ENCODE measurements at regions not wholly inside any gene's neighbourhood (a gene's known extent, or its start where the extent isn't known, plus 50 kb on each side); places are given as distances from the start of the nearest gene placed in this dataset.

DNA sequence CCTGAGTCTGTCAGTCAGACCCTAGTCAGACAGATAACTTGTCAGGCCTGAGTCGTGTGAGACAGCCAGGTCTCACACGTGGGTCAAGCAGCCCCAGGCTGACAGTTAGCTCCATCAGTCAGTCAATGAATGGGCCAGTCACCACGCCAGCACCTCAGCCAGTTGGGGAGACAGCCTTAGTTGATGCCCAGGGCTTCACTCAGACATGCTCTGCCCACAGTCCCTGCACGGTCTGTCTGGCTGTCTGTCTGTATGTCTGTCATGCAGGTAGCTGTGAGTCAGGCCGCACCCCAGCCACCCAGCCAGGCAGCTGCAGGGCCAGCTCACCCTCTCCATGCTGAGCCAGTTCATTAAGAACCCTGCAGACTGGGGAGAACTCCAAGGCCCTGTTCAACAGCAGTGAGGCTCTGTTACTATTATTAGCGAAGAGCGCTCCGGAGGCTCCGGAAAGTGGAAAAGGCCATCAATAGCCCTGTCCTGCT is 141.1 kb upstream of the PCBD1 start:
- Histone ChIP-seq H3K4me3 (ENCODE audit: low read length) (no peak overlapping the region), H3K4me1 (ENCODE audit: insufficient read depth, low read length) (no peaks in the 10 kb centered on the region; the same call in 1 of the 2 replicates), H3K36me3 (ENCODE audit: insufficient read depth, low read length) (no peaks in the 10 kb centered on the region), H3K27ac (ENCODE audit: low read depth, low read length) (no peak overlapping the region), H3K9me3 (ENCODE audit: insufficient read depth, low read depth, low read length) (no peaks in the 10 kb centered on the region), H3K9ac (ENCODE audit: low read depth, low read length) (no peak overlapping the region), H3K27me3 (ENCODE audit: insufficient read depth, low read length) (no peaks in the 10 kb centered on the region)
- WGBS, result 88% methylated on average over 9 of the region's 9 CpGs

DNA sequence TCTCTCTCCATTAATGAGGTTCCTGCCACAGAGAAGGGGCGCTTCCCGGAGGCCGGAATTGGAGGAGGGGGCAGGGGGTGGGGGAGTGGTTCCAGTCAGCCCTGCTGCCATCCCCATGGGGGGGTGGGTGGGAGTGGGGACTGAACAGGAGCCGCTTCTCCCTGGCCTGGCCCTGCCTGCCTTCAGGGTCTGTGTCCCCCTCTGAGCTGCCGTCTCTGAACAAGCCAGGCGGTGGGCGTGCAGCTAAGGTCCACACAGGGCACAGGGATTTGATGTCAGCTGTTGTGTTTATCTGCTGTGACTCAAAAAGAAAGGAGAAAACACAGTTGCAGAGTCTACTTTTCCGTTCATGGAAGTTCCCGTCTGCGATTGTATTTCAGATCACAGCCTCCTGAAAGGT is 141.5 kb upstream of the PCBD1 start:
- Histone ChIP-seq H3K36me3 (ENCODE audit: insufficient read depth, low read length) (no peaks in the 10 kb centered on the region), H3K9ac (ENCODE audit: low read depth, low read length) (no peak overlapping the region), H3K9me3 (ENCODE audit: insufficient read depth, low read depth, low read length) (no peaks in the 10 kb centered on the region), H3K4me1 (ENCODE audit: insufficient read depth, low read length) (no peaks in the 10 kb centered on the region; the same call in 1 of the 2 replicates), H3K4me3 (ENCODE audit: low read length) (no peak overlapping the region), H3K27me3 (ENCODE audit: insufficient read depth, low read length) (no peaks in the 10 kb centered on the region), H3K27ac (ENCODE audit: low read depth, low read length) (no peak overlapping the region)
- 90% methylated on average over 7 of the region's 10 CpGs for WGBS

DNA sequence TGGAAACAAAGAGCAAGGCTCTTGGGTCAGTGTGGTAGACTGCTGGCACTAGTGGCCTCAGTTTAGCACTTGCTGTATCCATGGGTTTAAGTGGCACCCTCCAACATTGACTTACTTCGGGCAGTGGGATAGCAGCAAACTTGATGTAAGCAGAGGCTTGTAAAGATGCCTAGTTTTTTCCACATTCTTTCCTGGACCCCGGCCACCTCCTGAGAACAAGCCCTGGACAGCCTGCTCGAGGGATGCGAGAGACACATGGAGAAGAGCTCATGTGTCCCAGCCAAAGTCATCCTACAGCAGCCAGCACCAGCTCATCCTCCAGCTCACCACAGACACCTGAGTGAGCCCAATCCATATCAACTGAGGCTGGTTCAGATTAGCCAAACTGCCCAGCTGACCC is 142.7 kb upstream of the PCBD1 start:
- WGBS, result 96% methylated on average over 4 of the region's 4 CpGs
- Histone ChIP-seq H3K36me3 (ENCODE audit: insufficient read depth, low read length) (no peaks in the 10 kb centered on the region), H3K4me1 (ENCODE audit: insufficient read depth, low read length) (no peaks in the 10 kb centered on the region), H3K9ac (ENCODE audit: low read depth, low read length) (no peak overlapping the region), H3K4me3 (ENCODE audit: low read length) (no peak overlapping the region), H3K27ac (ENCODE audit: low read depth, low read length) (no peak overlapping the region), H3K9me3 (ENCODE audit: insufficient read depth, low read depth, low read length) (no peaks in the 10 kb centered on the region), H3K27me3 (ENCODE audit: insufficient read depth, low read length) (no peaks in the 10 kb centered on the region)

DNA sequence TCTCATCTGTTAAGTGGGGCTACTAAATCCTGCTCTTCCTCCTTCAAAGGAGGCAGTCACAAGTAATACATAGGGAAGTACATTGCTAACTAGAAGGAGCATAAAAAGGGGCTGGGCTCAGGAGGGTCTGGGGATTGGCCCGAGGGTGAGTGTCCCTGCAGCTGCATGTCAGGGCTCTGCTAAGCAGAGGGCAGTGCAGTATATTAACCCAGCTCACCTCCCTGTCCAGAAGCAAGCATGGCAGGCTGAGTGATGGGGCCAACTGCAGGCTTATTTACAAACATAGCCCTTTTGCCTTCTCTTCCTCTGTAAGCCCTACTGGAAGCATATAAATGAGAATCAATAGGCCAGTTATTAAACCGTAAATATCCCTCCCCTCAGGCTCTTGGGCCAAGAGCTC is 143.2 kb upstream of the PCBD1 start:
- H3K9ac ChIP-seq (ENCODE audit: low read depth, low read length), result no peak overlapping the region
- no peaks in the 10 kb centered on the region for H3K36me3 ChIP-seq (ENCODE audit: insufficient read depth, low read length)
- H3K4me3 ChIP-seq (ENCODE audit: low read length), result no peak overlapping the region
- H3K9me3 ChIP-seq (ENCODE audit: insufficient read depth, low read depth, low read length), result no peaks in the 10 kb centered on the region
- no peaks in the 10 kb centered on the region for H3K4me1 ChIP-seq (ENCODE audit: insufficient read depth, low read length)
- no peaks in the 10 kb centered on the region for H3K27me3 ChIP-seq (ENCODE audit: insufficient read depth, low read length)
- 68% methylated on average over 2 of the region's 2 CpGs for WGBS
- H3K27ac ChIP-seq (ENCODE audit: low read depth, low read length), result no peak overlapping the region

DNA sequence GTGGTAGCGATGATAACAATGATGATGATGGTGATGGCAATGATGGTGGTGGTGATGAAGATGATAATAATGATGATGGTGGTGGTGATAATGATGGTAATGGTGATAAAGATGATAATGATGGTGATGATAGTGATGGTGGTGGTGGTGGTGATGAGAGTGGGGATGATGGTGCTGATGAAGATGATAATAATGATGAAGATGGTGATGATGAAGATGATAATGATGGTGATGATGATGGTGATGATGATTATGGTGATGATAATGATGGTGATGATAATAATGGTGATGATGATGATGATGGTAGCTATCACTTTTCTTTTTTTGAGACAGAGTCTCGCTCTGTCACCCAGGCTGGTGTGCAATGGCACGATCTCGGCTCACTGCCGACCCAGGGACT is 144.5 kb upstream of the PCBD1 start:
- Histone ChIP-seq H3K36me3 (ENCODE audit: insufficient read depth, low read length) (no peaks in the 10 kb centered on the region), H3K27me3 (ENCODE audit: insufficient read depth, low read length) (no peaks in the 10 kb centered on the region), H3K9ac (ENCODE audit: low read depth, low read length) (no peak overlapping the region), H3K9me3 (ENCODE audit: insufficient read depth, low read depth, low read length) (no peaks in the 10 kb centered on the region), H3K27ac (ENCODE audit: low read depth, low read length) (no peak overlapping the region), H3K4me1 (ENCODE audit: insufficient read depth, low read length) (no peaks in the 10 kb centered on the region), H3K4me3 (ENCODE audit: low read length) (no peak overlapping the region)
- WGBS, result 96% methylated on average over 5 of the region's 5 CpGs

DNA sequence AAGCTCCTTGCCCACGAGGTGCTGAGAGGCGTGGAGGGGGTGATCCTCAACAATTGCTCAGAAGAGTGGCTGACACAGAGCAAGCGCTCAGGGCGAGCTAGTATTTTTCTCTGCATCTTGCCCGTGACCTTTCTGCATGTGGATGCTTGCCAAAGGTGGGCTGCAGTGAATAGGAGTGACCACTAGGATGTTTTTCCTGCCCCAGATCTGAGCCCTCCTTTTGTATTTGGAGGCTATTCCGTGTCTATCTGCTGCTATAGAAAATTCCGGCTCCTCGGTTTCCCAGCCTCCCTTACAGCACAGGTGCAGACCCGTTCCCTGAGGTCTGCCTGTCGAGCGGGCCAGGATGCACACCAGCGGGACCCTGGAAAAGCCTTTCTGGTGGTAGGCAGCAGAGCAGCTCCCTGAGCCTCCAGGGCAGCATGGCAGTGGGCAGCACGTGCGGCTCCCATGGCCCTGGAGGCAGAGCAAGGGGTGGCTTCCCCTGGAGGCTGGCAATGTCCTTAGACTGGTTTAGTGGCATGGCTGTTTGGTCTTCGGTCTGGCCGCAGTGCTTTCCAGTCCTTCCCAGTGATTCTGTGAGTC is 145.1 kb upstream of the PCBD1 start:
- H3K36me3 ChIP-seq (ENCODE audit: insufficient read depth, low read length), result no peaks in the 10 kb centered on the region
- 87% methylated on average over 16 of the region's 16 CpGs for WGBS
- H3K27me3 ChIP-seq (ENCODE audit: insufficient read depth, low read length), result no peaks in the 10 kb centered on the region
- H3K4me1 ChIP-seq (ENCODE audit: insufficient read depth, low read length), result no peaks in the 10 kb centered on the region
- H3K27ac ChIP-seq (ENCODE audit: low read depth, low read length), result no peak overlapping the region
- H3K9me3 ChIP-seq (ENCODE audit: insufficient read depth, low read depth, low read length), result no peaks in the 10 kb centered on the region
- no peak overlapping the region for H3K4me3 ChIP-seq (ENCODE audit: low read length)
- H3K9ac ChIP-seq (ENCODE audit: low read depth, low read length), result no peak overlapping the region

DNA sequence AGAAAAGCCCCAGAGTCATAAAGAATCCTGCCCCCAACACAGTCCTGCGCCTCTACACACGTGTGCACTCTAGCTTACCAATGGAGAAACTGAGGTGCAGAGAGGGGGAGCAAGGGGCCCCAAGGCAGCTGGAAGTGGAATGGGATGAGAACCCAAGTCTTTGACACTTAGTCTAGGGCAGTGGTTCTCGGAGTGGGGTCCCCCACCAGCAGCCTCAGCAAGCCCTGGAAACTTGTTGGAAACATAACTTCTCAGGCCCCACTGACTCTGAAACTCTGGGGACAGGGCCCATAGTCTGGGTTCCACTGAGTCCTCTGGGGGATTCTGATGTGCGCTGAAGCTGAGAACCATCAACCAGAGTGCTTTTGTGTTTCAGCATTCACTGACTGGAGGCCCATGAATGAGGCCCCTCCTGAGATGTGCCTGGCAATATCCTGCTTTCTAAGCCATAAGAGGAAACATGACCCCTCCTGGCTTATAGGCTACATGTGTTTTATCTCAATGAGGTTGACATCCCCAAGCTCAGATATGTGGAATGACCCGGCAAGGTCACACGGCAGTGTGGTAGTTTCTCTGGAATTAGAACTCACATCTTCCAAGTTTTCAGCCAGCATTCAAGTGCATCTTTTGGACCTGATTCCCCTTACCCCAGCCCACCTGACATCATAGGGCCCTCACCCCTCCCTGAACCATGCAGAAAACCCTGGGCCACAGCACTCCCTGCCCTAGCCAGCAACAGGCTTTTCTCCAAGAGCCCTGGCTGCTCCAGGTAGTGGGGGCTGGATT is 147.3 kb upstream of the PCBD1 start:
- H3K9ac ChIP-seq (ENCODE audit: low read depth, low read length), result no peak overlapping the region
- no peaks in the 10 kb centered on the region for H3K4me1 ChIP-seq (ENCODE audit: insufficient read depth, low read length)
- no peaks in the 10 kb centered on the region for H3K27me3 ChIP-seq (ENCODE audit: insufficient read depth, low read length)
- H3K36me3 ChIP-seq (ENCODE audit: insufficient read depth, low read length), result no peaks in the 10 kb centered on the region
- 89% methylated on average over 6 of the region's 6 CpGs for WGBS
- H3K27ac ChIP-seq (ENCODE audit: low read depth, low read length), result no peak overlapping the region
- H3K4me3 ChIP-seq (ENCODE audit: low read length), result no peak overlapping the region
- no peaks in the 10 kb centered on the region for H3K9me3 ChIP-seq (ENCODE audit: insufficient read depth, low read depth, low read length)

DNA sequence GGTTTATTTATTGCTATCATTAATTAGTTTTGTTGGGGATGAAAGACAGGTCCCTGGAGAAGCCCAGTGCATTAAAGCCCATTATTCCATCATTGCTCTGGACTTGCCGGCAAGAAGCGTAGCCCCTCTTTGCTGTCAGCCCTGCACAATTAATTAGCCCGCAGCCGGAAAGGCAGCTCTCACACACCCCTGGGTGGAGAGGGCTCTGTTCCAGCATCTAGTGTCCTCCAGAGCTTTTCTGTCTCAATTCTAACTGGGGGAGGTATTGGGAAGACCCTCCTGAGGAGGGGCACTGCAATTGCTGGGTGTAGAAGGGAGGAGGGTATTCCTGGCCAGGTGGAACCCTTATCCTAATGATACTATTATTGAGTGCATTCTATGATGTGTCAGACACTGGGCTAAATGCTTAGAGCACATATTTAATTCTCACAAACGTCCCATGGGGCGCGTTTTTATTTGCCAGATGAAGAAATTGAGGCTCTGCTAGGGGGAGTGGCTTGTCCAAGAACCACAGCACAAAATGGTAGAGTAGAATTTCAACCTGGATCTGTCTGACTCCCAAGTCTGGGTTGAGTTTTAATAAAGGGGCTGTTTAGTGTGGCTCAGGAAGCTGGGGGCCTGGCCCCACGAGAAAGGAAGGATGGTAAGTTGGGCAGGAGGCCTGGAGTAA is 148.1 kb upstream of the PCBD1 start:
- WGBS, result 88% methylated on average over 8 of the region's 8 CpGs
- no peaks in the 10 kb centered on the region for H3K36me3 ChIP-seq (ENCODE audit: insufficient read depth, low read length)
- no peak overlapping the region for H3K9ac ChIP-seq (ENCODE audit: low read depth, low read length)
- no peak overlapping the region for H3K4me3 ChIP-seq (ENCODE audit: low read length)
- no peaks in the 10 kb centered on the region for H3K9me3 ChIP-seq (ENCODE audit: insufficient read depth, low read depth, low read length)
- no peaks in the 10 kb centered on the region for H3K4me1 ChIP-seq (ENCODE audit: insufficient read depth, low read length)
- no peak overlapping the region for H3K27ac ChIP-seq (ENCODE audit: low read depth, low read length)
- H3K27me3 ChIP-seq (ENCODE audit: insufficient read depth, low read length), result no peaks in the 10 kb centered on the region

DNA sequence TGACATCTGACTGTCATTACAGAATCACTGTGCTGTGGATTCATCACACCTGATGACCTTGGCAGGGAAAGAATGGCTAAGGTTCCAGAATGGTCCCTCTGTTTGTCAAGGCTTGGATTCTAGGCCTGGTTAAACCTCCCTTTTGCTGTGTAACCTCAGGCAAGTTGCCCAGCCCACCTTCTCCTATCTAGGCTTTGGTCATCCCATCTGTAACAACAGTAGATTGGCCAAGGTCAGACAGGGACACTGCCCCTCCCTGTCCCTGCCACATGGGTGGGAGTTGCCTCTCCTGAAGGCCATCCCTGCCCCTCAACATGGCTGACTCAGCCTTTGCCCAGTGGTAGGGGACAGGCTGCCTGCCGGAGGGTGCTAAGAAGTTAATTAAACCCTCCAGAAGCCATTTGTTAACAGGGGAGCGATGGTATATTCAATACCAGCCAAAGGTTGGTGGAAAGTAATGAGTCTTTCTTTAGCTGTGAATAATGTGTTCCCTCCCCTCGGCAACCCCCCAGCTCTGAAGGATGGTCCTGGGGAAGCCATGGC is 149.8 kb upstream of the PCBD1 start:
- Histone ChIP-seq H3K27me3 (ENCODE audit: insufficient read depth, low read length) (no peaks in the 10 kb centered on the region), H3K4me3 (ENCODE audit: low read length) (no peak overlapping the region), H3K9ac (ENCODE audit: low read depth, low read length) (no peak overlapping the region), H3K4me1 (ENCODE audit: insufficient read depth, low read length) (no peaks in the 10 kb centered on the region), H3K36me3 (ENCODE audit: insufficient read depth, low read length) (no peaks in the 10 kb centered on the region), H3K27ac (ENCODE audit: low read depth, low read length) (no peak overlapping the region), H3K9me3 (ENCODE audit: insufficient read depth, low read depth, low read length) (no peaks in the 10 kb centered on the region)
- WGBS, result 84% methylated on average over 3 of the region's 3 CpGs

DNA sequence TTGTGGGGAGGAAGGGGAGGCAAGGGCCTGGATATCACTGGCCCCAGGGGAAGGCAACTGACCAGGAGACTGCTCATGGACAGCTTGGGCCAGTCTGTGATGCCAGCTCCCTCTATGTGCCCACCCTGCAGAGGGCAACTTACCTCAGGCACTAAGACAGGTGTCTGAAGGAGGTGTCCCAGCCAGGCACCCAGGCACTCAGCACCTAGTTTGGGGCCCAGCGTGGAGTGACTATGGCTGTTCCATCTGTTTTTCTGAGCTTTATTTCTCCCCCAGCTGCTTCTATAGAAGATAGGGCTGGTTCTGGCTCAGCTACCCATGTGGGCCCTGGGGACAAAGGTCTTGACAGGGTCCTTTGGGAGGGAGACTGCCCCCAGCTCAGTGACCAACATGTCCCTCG is 150.6 kb upstream of the PCBD1 start:
- no peaks in the 10 kb centered on the region for H3K36me3 ChIP-seq (ENCODE audit: insufficient read depth, low read length)
- no peak overlapping the region for H3K4me3 ChIP-seq (ENCODE audit: low read length)
- H3K9me3 ChIP-seq (ENCODE audit: insufficient read depth, low read depth, low read length), result no peaks in the 10 kb centered on the region
- H3K27me3 ChIP-seq (ENCODE audit: insufficient read depth, low read length), result no peaks in the 10 kb centered on the region
- 99% methylated on average over 2 of the region's 2 CpGs for WGBS
- no peak overlapping the region for H3K9ac ChIP-seq (ENCODE audit: low read depth, low read length)
- H3K4me1 ChIP-seq (ENCODE audit: insufficient read depth, low read length), result no peaks in the 10 kb centered on the region
- no peak overlapping the region for H3K27ac ChIP-seq (ENCODE audit: low read depth, low read length)

DNA sequence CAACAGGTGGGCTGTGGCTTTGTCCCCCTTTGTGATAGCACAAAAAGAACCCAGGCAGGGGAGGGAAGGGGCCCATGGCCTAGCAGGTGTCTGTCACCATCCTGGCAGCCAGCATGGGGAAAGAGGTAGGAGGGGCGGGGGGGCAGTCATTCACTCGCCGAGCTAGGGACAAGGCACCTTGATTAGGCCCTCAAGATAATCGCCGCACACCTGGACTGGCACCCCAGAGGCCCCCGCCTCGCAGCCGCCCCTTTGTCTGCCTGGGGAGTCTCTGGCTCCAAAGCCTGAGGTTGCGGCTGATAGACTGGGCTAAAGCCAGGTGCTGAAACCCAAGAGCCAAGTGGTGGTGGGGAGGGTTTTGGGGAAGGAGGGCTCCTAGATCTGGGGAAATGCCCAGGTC is 151.2 kb upstream of the PCBD1 start:
- Histone ChIP-seq H3K36me3 (ENCODE audit: insufficient read depth, low read length) (no peaks in the 10 kb centered on the region), H3K9ac (ENCODE audit: low read depth, low read length) (no peak overlapping the region), H3K4me1 (ENCODE audit: insufficient read depth, low read length) (no peaks in the 10 kb centered on the region), H3K4me3 (ENCODE audit: low read length) (no peak overlapping the region), H3K27me3 (ENCODE audit: insufficient read depth, low read length) (no peaks in the 10 kb centered on the region), H3K27ac (ENCODE audit: low read depth, low read length) (no peak overlapping the region), H3K9me3 (ENCODE audit: insufficient read depth, low read depth, low read length) (no peaks in the 10 kb centered on the region)
- whole genome bisulfite sequencing, result 93% methylated on average over 9 of the region's 9 CpGs
